SKM-1 treated with dmso at 0.1 percent for 144 hours (cell line): ENCODE measurements at regions not wholly inside any gene's neighbourhood (a gene's known extent, or its start where the extent isn't known, plus 50 kb on each side); places are given as distances from the start of the nearest gene placed in this dataset.
A peak's percentile ranks its signal among the peaks of the same experiment; 100 is the strongest.
"Not testable (repeated sequence)": the region's sequence is repeated elsewhere in the genome, so short reads cannot be mapped to it uniquely, and the experiment has no call there.

Experiments used
- DNase-seq: peaks from one replicate; lab custom pipeline; 2025; ENCODE audit not compliant: unreplicated experiment; lab: John Stamatoyannopoulos, UW

- DNase-seq: no peak
Observed at GRCh38 chr12:89161557-89161956, 190.7 kb downstream of the DUSP6 start.

- DNase-seq: no peak
Observed at GRCh38 chr12:89160716-89161123, 191.6 kb downstream of the DUSP6 start.

- DNase-seq: no peak
Observed at GRCh38 chr12:89157413-89157812, 194.9 kb downstream of the DUSP6 start.

GRCh38 chr12:89156862-89157262, 195.4 kb downstream of the DUSP6 start:
- DNase-seq: no peak

GRCh38 chr12:89156340-89156739, 196.0 kb downstream of the DUSP6 start:
- peak; percentile 48 for DNase-seq

GRCh38 chr12:89155826-89156225, 196.5 kb downstream of the DUSP6 start:
- no peak for DNase-seq

GRCh38 chr12:89154743-89155499, 197.4 kb downstream of the DUSP6 start:
- no peak for DNase-seq

GRCh38 chr12:89153341-89153740, 199.0 kb downstream of the DUSP6 start:
- peak; percentile 5 for DNase-seq

GRCh38 chr12:89151536-89151935, 200.8 kb downstream of the DUSP6 start:
- no peak for DNase-seq

- DNase-seq: not testable (repeated sequence)
Observed at GRCh38 chr12:89150789-89151188, 201.5 kb downstream of the DUSP6 start.

GRCh38 chr12:89140602-89141238, 211.6 kb downstream of the DUSP6 start:
- no peak for DNase-seq

GRCh38 chr12:89140141-89140540, 212.2 kb downstream of the DUSP6 start:
- DNase-seq: no peak

GRCh38 chr12:89139390-89139789, 212.9 kb downstream of the DUSP6 start:
- no peak for DNase-seq

- no peak for DNase-seq
Observed at GRCh38 chr12:89138048-89138852, 214.1 kb downstream of the DUSP6 start.

- peak; percentile 17 for DNase-seq
Observed at GRCh38 chr12:89135976-89136634, 216.2 kb downstream of the DUSP6 start.

- DNase-seq: no peak
Observed at GRCh38 chr12:89134213-89134770, 218.0 kb downstream of the DUSP6 start.

- DNase-seq: no peak
Observed at GRCh38 chr12:89129167-89129870, 223.0 kb downstream of the DUSP6 start.

GRCh38 chr12:89126712-89127111, 225.6 kb downstream of the DUSP6 start:
- DNase-seq: no peak

- DNase-seq: no peak
Observed at GRCh38 chr12:89122852-89123251, 229.4 kb downstream of the DUSP6 start.

GRCh38 chr12:89117448-89118034, 234.8 kb downstream of the DUSP6 start:
- DNase-seq: no peak
